ENCODE measurements at regions not wholly inside any gene's neighbourhood (a gene's known extent, or its start where the extent isn't known, plus 50 kb on each side); places are given as distances from the start of the nearest gene placed in this dataset.

GRCh38 chr5:71938895-71939294 lies 168.4 kb upstream of the MAP1B start:
- Histone ChIP-seq H3K9me3 (ENCODE audit: control insufficient read depth, insufficient read depth, low read length) (no peaks in the 10 kb centered on the region), H3K36me3 (ENCODE audit: control insufficient read depth, low read length) (no peaks in the 10 kb centered on the region), H3K27ac (ENCODE audit: low read depth, low read length) (no peak overlapping the region), H3F3A (ENCODE audit: control insufficient read depth, insufficient read depth) (no peaks in the 10 kb centered on the region), H3K4me2 (ENCODE audit: low read length) (no peak overlapping the region), H3K4me3 (ENCODE audit: low read length) (no peak overlapping the region), H3K4me1 (ENCODE audit: control insufficient read depth, low read length) (no peaks in the 10 kb centered on the region), H3K79me2 (ENCODE audit: control insufficient read depth, low read length) (no peaks in the 10 kb centered on the region), H3K9me2 (replicated peaks; ENCODE audit: control insufficient read depth, low read length) (no peaks in the 10 kb centered on the region), H3K27me3 (ENCODE audit: control insufficient read depth, low read length) (no peaks in the 10 kb centered on the region), H4K20me1 (ENCODE audit: control insufficient read depth, insufficient read depth, low read depth, low read length) (no peaks in the 10 kb centered on the region)
- TF ChIP-seq CTCF (IDR thresholded peaks at IDR 0.05; ENCODE audit: low read depth, low read length, poor library complexity, severe bottlenecking): no peak

GRCh38 chr5:71939452-71940230 lies 167.6 kb upstream of the MAP1B start:
- Histone ChIP-seq H3K27ac (ENCODE audit: low read depth, low read length) (no peak overlapping the region), H3K4me2 (ENCODE audit: low read length) (no peak overlapping the region), H3K9me3 (ENCODE audit: control insufficient read depth, insufficient read depth, low read length) (no peaks in the 10 kb centered on the region), H3K27me3 (ENCODE audit: control insufficient read depth, low read length) (no peaks in the 10 kb centered on the region), H3K79me2 (ENCODE audit: control insufficient read depth, low read length) (no peaks in the 10 kb centered on the region), H3F3A (ENCODE audit: control insufficient read depth, insufficient read depth) (no peaks in the 10 kb centered on the region), H4K20me1 (ENCODE audit: control insufficient read depth, insufficient read depth, low read depth, low read length) (no peaks in the 10 kb centered on the region), H3K36me3 (ENCODE audit: control insufficient read depth, low read length) (no peaks in the 10 kb centered on the region), H3K4me1 (ENCODE audit: control insufficient read depth, low read length) (no peaks in the 10 kb centered on the region), H3K9me2 (replicated peaks; ENCODE audit: control insufficient read depth, low read length) (no peaks in the 10 kb centered on the region), H3K4me3 (ENCODE audit: low read length) (no peak overlapping the region)
- no peak for TF ChIP-seq CTCF (IDR thresholded peaks at IDR 0.05; ENCODE audit: low read depth, low read length, poor library complexity, severe bottlenecking)
- TF ChIP-seq EZH2phosphoT487 (IDR thresholded peaks at IDR 0.05; ENCODE audit: borderline replicate concordance, low read length): no peak

- Histone ChIP-seq H3K9me3 (ENCODE audit: control insufficient read depth, insufficient read depth, low read length) (no peaks in the 10 kb centered on the region), H3K36me3 (ENCODE audit: control insufficient read depth, low read length) (no peaks in the 10 kb centered on the region), H3K79me2 (ENCODE audit: control insufficient read depth, low read length) (no peaks in the 10 kb centered on the region), H3K27ac (ENCODE audit: low read depth, low read length) (no peak overlapping the region), H3K9me2 (replicated peaks; ENCODE audit: control insufficient read depth, low read length) (no peaks in the 10 kb centered on the region), H3K4me1 (ENCODE audit: control insufficient read depth, low read length) (no peaks in the 10 kb centered on the region), H4K20me1 (ENCODE audit: control insufficient read depth, insufficient read depth, low read depth, low read length) (no peaks in the 10 kb centered on the region), H3K27me3 (ENCODE audit: control insufficient read depth, low read length) (no peaks in the 10 kb centered on the region), H3K4me2 (ENCODE audit: low read length) (no peak overlapping the region), H3K4me3 (ENCODE audit: low read length) (no peak overlapping the region), H3F3A (ENCODE audit: control insufficient read depth, insufficient read depth) (no peaks in the 10 kb centered on the region)
- TF ChIP-seq EZH2phosphoT487 (IDR thresholded peaks at IDR 0.05; ENCODE audit: borderline replicate concordance, low read length) (no peak), CTCF (IDR thresholded peaks at IDR 0.05; ENCODE audit: low read depth, low read length, poor library complexity, severe bottlenecking) (no peak)
Observed at GRCh38 chr5:71943874-71944273, 163.4 kb upstream of the MAP1B start.

Data from DOHH2 (cell line).